HCT116 (cell line): ENCODE measurements at regions not wholly inside any gene's neighbourhood (a gene's known extent, or its start where the extent isn't known, plus 50 kb on each side); places are given as distances from the start of the nearest gene placed in this dataset.

Experiments used
- ATAC-seq: fragments of 200-7000 bp; cut with Tn5 transposase; 2 replicates; pipeline ENCODE4 v1.9.1; 2020; ENCODE audit warnings: mild to moderate bottlenecking, moderate library complexity
- BruUV-seq: library from RNA; stranded (reverse); fragments of 400-500 nt; replicated peaks from 2 replicates; lab custom pipeline; 2021; lab: Mats Ljungman, UMichigan
- CTCF ChIA-PET: fragments of 300-600 bp; sonication (Branson Sonifier 250); formaldehyde crosslinking; loops from one replicate; lab custom pipeline; 2021; ENCODE audit warnings: antibody characterized with exemption; lab: Charles Lee
- POLR2A ChIA-PET: fragments of 300-600, 350-600 bp; sonication (Branson Sonifier 250); formaldehyde crosslinking; loops from one replicate; lab custom pipeline; 2021; ENCODE audit warnings: antibody characterized with exemption; lab: Charles Lee
- RAD21 ChIA-PET, 2 experiments: fragments of 300-600 bp; sonication (Branson Sonifier 250); formaldehyde crosslinking; loops; one replicate each; lab custom pipeline; 2023; ENCODE audit warnings: low total read pairs in 2 of 2; ENCODE audit not compliant: uncharacterized antibody in 2 of 2, unreplicated experiment in 2 of 2, low non-redundant PET in 1 of 2; lab: Charles Lee
- DNase-seq: peaks from one replicate; pipeline ENCODE4 v3.0.0-alpha.2; 2010; ENCODE audit warnings: low read depth, low spot score
- H2AFZ ChIP-seq: fragments of 200-600 bp; shearing (Covaris generic), sonication (generic); 2 replicates; pipeline ENCODE4 v1.6.1; 2017; ENCODE audit warnings: low read depth, mixed run types, mixed read lengths, antibody characterized with exemption, low read length; ENCODE audit not compliant: poor library complexity, severe bottlenecking
- H3K27ac ChIP-seq: 2 replicates; pipeline ENCODE4 v1.5.1; 2012; ENCODE audit warnings: low read depth, low read length
- H3K27me3 ChIP-seq: fragments of 200-600 bp; sonication (generic); 2 replicates; pipeline ENCODE4 v1.6.1; 2016; ENCODE audit warnings: mixed run types, low read length, mixed read lengths; ENCODE audit not compliant: insufficient read depth
- H3K36me3 ChIP-seq, 2 experiments: fragments of 200-500 bp in 1 of 2; fragments of 200-600 bp in 1 of 2; sonication (Bioruptor generic) in 1 of 2; sonication (generic) in 1 of 2; 2 replicates each; pipeline versions ENCODE4 v1.5.1 to v1.6.1; 2014 to 2016; ENCODE audit warnings: low read length in 2 of 2, inconsistent platforms in 1 of 2, mixed read lengths in 1 of 2, mixed run types in 1 of 2; ENCODE audit not compliant: insufficient read depth in 2 of 2, control insufficient read depth in 1 of 2
- H3K4me1 ChIP-seq, 2 experiments: fragments of 200-600 bp in 1 of 2; sonication (generic) in 1 of 2; 2 replicates each; pipeline versions ENCODE4 v1.5.1 to v1.6.1; 2012 to 2017; ENCODE audit warnings: low read length in 2 of 2, inconsistent platforms in 1 of 2, mild to moderate bottlenecking in 1 of 2, mixed read lengths in 1 of 2, mixed run types in 1 of 2, moderate library complexity in 1 of 2; ENCODE audit not compliant: insufficient read depth in 2 of 2, control insufficient read depth in 1 of 2
- H3K4me2 ChIP-seq: fragments of 200-600 bp; sonication (generic); 2 replicates; pipeline ENCODE4 v1.6.1; 2017; ENCODE audit warnings: mixed run types, low read length, mixed read lengths
- H3K4me3 ChIP-seq, 2 experiments: fragments of 200-600 bp in 1 of 2; sonication (generic) in 1 of 2; replicated peaks in 1 of 2; 2 replicates each; pipeline ENCODE4 v1.5.1; 2011 to 2016; ENCODE audit warnings: low read length in 2 of 2, control low read depth in 1 of 2, low read depth in 1 of 2, mild to moderate bottlenecking in 1 of 2, mixed read lengths in 1 of 2, mixed run types in 1 of 2
- H3K79me2 ChIP-seq: fragments of 200-600 bp; sonication (generic); 2 replicates; pipeline ENCODE4 v1.6.1; 2017; ENCODE audit warnings: mild to moderate bottlenecking, mixed run types, low read length, moderate library complexity, mixed read lengths; ENCODE audit not compliant: insufficient read depth
- H3K9ac ChIP-seq: fragments of 200-600 bp; sonication (generic); 2 replicates; pipeline ENCODE4 v1.6.1; 2016; ENCODE audit warnings: low read length, mixed read lengths
- H3K9me2 ChIP-seq: fragments of 200-600 bp; sonication (generic), shearing (Covaris generic); 2 replicates; pipeline ENCODE4 v1.6.1; 2017; ENCODE audit warnings: mixed run types, mild to moderate bottlenecking, moderate library complexity; ENCODE audit not compliant: insufficient read depth
- H3K9me3 ChIP-seq, 2 experiments: fragments of 200-500 bp in 1 of 2; fragments of 200-600 bp in 1 of 2; sonication (Bioruptor generic) in 1 of 2; sonication (generic) in 1 of 2; 2 replicates each; pipeline ENCODE4 v1.6.1; 2014 to 2017; ENCODE audit warnings: low read length in 2 of 2, mixed read lengths in 2 of 2, inconsistent platforms in 1 of 2, low read depth in 1 of 2, mild to moderate bottlenecking in 1 of 2, mixed run types in 1 of 2, moderate library complexity in 1 of 2; ENCODE audit not compliant: control insufficient read depth in 1 of 2, insufficient read depth in 1 of 2
- H4K20me1 ChIP-seq: fragments of 200-600 bp; sonication (generic), shearing (Covaris generic); 2 replicates; pipeline ENCODE4 v1.6.1; 2017; ENCODE audit warnings: mixed run types, mild to moderate bottlenecking, moderate library complexity; ENCODE audit not compliant: insufficient read depth
- ATF3 ChIP-seq: IDR thresholded peaks from 2 replicates; pipeline ENCODE4 v1.6.1; 2012
- REST ChIP-seq: IDR thresholded peaks from 2 replicates; pipeline ENCODE4 v1.6.1; 2012; ENCODE audit warnings: low read depth
- SP1 ChIP-seq: IDR thresholded peaks from 2 replicates; pipeline ENCODE4 v1.6.1; 2012; ENCODE audit warnings: low read depth
- SRF ChIP-seq: IDR thresholded peaks from 2 replicates; pipeline ENCODE4 v1.6.1; 2012; ENCODE audit warnings: low read depth
- ZNF274 ChIP-seq: fragments of 200-500 bp; sonication (Bioruptor generic); IDR thresholded peaks from 2 replicates; pipeline ENCODE4 v1.6.1; 2014; ENCODE audit warnings: mild to moderate bottlenecking, low read depth, low read length, inconsistent platforms
- intact Hi-C: fragments of 100-400 bp; cut with micrococcal nuclease; formaldehyde crosslinking; loops from 2 replicates; pipeline ENCODE4 v1.10.0; 2022
- TF ChIP-seq, protein P1 (sequence below): IDR thresholded peaks from 2 replicates; pipeline ENCODE4 v1.6.1; 2012

GRCh38 chr21:28423521-28424190 lies 569.0 kb downstream of the LTN1 start:
- ChIA-PET RAD21 (no interaction called here), POLR2A (no interaction called here), CTCF (no interaction called here)
- intact Hi-C loops = no loop called here
- DNase-seq = no peak
- ATAC-seq = no peak
- Histone ChIP-seq H3K4me2 (no peak overlapping the region), H3K4me1 (no peaks in the 10 kb centered on the region), H3K27me3 (no peaks in the 10 kb centered on the region), H3K79me2 (no peaks in the 10 kb centered on the region)
- no TSS peak for BruUV-seq
- TF ChIP-seq ATF3 = no peak
- no peak for TF ChIP-seq ZNF274
- no peak for TF ChIP-seq SP1
- TF ChIP-seq, protein P1, sequence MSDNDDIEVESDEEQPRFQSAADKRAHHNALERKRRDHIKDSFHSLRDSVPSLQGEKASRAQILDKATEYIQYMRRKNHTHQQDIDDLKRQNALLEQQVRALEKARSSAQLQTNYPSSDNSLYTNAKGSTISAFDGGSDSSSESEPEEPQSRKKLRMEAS = no peak
- TF ChIP-seq REST = no peak
- TF ChIP-seq SRF = no peak
- TF ChIP-seq, all 23 proteins: peak for 0
- Histone ChIP-seq H3K36me3 (no peaks in the 10 kb centered on the region), H3K9ac (no peak overlapping the region), H3K27ac (no peak overlapping the region), H4K20me1 (no peaks in the 10 kb centered on the region), H3K9me3 (peaks cover 18 to 20% of the 10 kb centered on the region in 2 experiments; a peak in 2 of 4 replicates), H3K9me2 (no peaks in the 10 kb centered on the region), H3K4me3 (no peak overlapping the region), H2AFZ (no peak overlapping the region)
